GM12891 (cell line): ENCODE measurements at regions not wholly inside any gene's neighbourhood (a gene's known extent, or its start where the extent isn't known, plus 50 kb on each side); places are given as distances from the start of the nearest gene placed in this dataset.

ENCODE experiments used
- PAX5 ChIP-seq: IDR thresholded peaks from 2 replicates; pipeline ENCODE4 v1.6.1; 2011; ENCODE audit warnings: low read length, moderate library complexity, mild to moderate bottlenecking; ENCODE audit not compliant: insufficient read depth, severe bottlenecking
- POLR2A ChIP-seq: IDR thresholded peaks from 2 replicates; pipeline ENCODE4 v1.6.1; 2011; ENCODE audit warnings: low read depth, low read length, control low read depth
- POLR2AphosphoS5 ChIP-seq: IDR thresholded peaks from 2 replicates; pipeline ENCODE4 v1.6.1; 2011; ENCODE audit warnings: low read depth, low read length, control low read depth
- POU2F2 ChIP-seq: IDR thresholded peaks from 2 replicates; pipeline ENCODE4 v1.6.1; 2011; ENCODE audit warnings: low read depth, mild to moderate bottlenecking, control low read depth, low read length, moderate library complexity
- TAF1 ChIP-seq: IDR thresholded peaks from 2 replicates; pipeline ENCODE4 v1.6.1; 2011; ENCODE audit warnings: low read depth, low read length, control low read depth

- TF ChIP-seq POLR2A (no peak), POLR2AphosphoS5 (no peak), PAX5 (no peak), TAF1 (no peak), POU2F2 (no peak)
These were observed 758.8 kb upstream of the TENM3 start for GRCh38 chr4:181484396-181484795.
